Suprapubic skin (tissue), 4 donors: ENCODE measurements at regions not wholly inside any gene's neighbourhood (a gene's known extent, or its start where the extent isn't known, plus 50 kb on each side); places are given as distances from the start of the nearest gene placed in this dataset.

Experiments used
- CTCF ChIP-seq, 2 donors: fragments of 200-600 bp in 1 of 2; fragments of 450-650 bp in 1 of 2; sonication (generic) in 1 of 2; IDR thresholded peaks; one replicate each; pipeline ENCODE4 v1.5.1; 2016 to 2019; ENCODE audit warnings: antibody characterized with exemption in 2 of 2, mild to moderate bottlenecking in 1 of 2, moderate library complexity in 1 of 2
- EP300 ChIP-seq: sonication (generic); formaldehyde crosslinking; IDR thresholded peaks from one replicate; pipeline ENCODE4 v1.6.1; 2017; ENCODE audit warnings: antibody characterized with exemption
- POLR2A ChIP-seq, 2 donors: fragments of 450-650 bp; IDR thresholded peaks; one replicate each; pipeline ENCODE4 v1.6.1; 2017; ENCODE audit warnings: antibody characterized with exemption in 2 of 2, mild to moderate bottlenecking in 2 of 2, moderate library complexity in 2 of 2
- POLR2AphosphoS5 ChIP-seq, 3 donors: sonication (generic); formaldehyde crosslinking; IDR thresholded peaks; one replicate each; pipeline ENCODE4 v1.6.1; 2017; ENCODE audit warnings: antibody characterized with exemption in 3 of 3

GRCh38 chr15:70267306-70267705 lies 169.6 kb upstream of the TLE3 start:
- no peak for TF ChIP-seq CTCF (IDR thresholded peaks at IDR 0.05)
- TF ChIP-seq EP300 = no peak
- TF ChIP-seq POLR2A (IDR thresholded peaks at IDR 0.05) = no peak
- no peak for TF ChIP-seq POLR2AphosphoS5 (IDR thresholded peaks at IDR 0.05)
